ENCODE measurements at regions not wholly inside any gene's neighbourhood (a gene's known extent, or its start where the extent isn't known, plus 50 kb on each side); places are given as distances from the start of the nearest gene placed in this dataset.

- no peaks in the 10 kb centered on the region for H3K9me1 ChIP-seq (ENCODE audit: control insufficient read depth, insufficient read depth, low read length)
- POLR2A ChIA-PET, result no interaction called here
- no peaks in the 10 kb centered on the region for H3K9me3 ChIP-seq (replicated peaks; ENCODE audit: control insufficient read depth, insufficient read depth, low read depth, low read length)
- H3K36me3 ChIP-seq (ENCODE audit: control insufficient read depth, insufficient read depth, low read length), result no peaks in the 10 kb centered on the region
- H3K9ac ChIP-seq (ENCODE audit: insufficient read depth in 1 of 2, low read depth in 2 of 2, low read length in 2 of 2), result no peak overlapping the region
- H4K20me1 ChIP-seq (replicated peaks; ENCODE audit: control insufficient read depth, insufficient read depth, low read length), result no peaks in the 10 kb centered on the region; the same call in 1 of the 2 replicates
- ATAC-seq (no peak), DNase-seq (ENCODE audit: extremely low read depth in 1 of 4, low spot score in 3 of 4) (no peak), FAIRE-seq (no peak)
- in situ Hi-C loops (cut with MboI) (no loop called here), intact Hi-C loops (cut with micrococcal nuclease) (no loop called here)
- H3K4me1 ChIP-seq (replicated peaks in 1 of 2; ENCODE audit: control insufficient read depth in 2 of 2, insufficient read depth in 2 of 2, low read length in 2 of 2), result peaks cover 0 to under 1% of the 10 kb centered on the region in 2 experiments; a peak in 1 of 5 replicates
- no peak overlapping the region for H3K4me3 ChIP-seq
- no peak overlapping the region for H3K27ac ChIP-seq (ENCODE audit: extremely low read depth, low read depth, low read length)
- CTCF ChIA-PET (ENCODE audit: low intra/inter-chr PET ratio), result no interaction called here
- no peak overlapping the region for H2AFZ ChIP-seq (ENCODE audit: low read depth, low read length)
- no TSS peak for BruUV-seq (replicated peaks)
- H3K27me3 ChIP-seq (ENCODE audit: control insufficient read depth in 2 of 2, insufficient read depth in 2 of 2, low read length in 2 of 2), result peaks cover 0 to 30% of the 10 kb centered on the region in 2 experiments; a peak in 2 of 5 replicates
- no peak overlapping the region for H3K4me2 ChIP-seq (ENCODE audit: insufficient read depth, low read length)
- H3K79me2 ChIP-seq (ENCODE audit: control insufficient read depth, insufficient read depth, low read length), result no peaks in the 10 kb centered on the region
- TF ChIP-seq MYC (IDR thresholded peaks at IDR 0.05; ENCODE audit: low read depth, low read length) (no peak), MYC (CRISPR knock-in tag; IDR thresholded peaks at IDR 0.05; ENCODE audit: borderline replicate concordance, low read depth) (no peak), HIVEP1 (CRISPR knock-in tag; IDR thresholded peaks at IDR 0.05) (no peak), RFX1 (IDR thresholded peaks at IDR 0.05) (peak; percentile 69), NFATC3 (IDR thresholded peaks at IDR 0.05) (no peak), MTA1 (IDR thresholded peaks at IDR 0.05; ENCODE audit: borderline replicate concordance) (no peak), CCAR2 (IDR thresholded peaks at IDR 0.05; ENCODE audit: low read depth, low read length) (no peak), CHCHD3 (CRISPR knock-in tag; IDR thresholded peaks at IDR 0.05) (no peak), IRF2 (CRISPR knock-in tag; IDR thresholded peaks at IDR 0.05) (no peak)
- WGBS (ENCODE audit: insufficient coverage, low coverage, missing lambda C conversion rate), result 5% methylated on average over 4 of the region's 7 CpGs
Observed at GRCh38 chr14:104378698-104379113, 200.9 kb upstream of the C14orf180 start.

All from K562 (cell line).